ENCODE measurements at regions not wholly inside any gene's neighbourhood (a gene's known extent, or its start where the extent isn't known, plus 50 kb on each side); places are given as distances from the start of the nearest gene placed in this dataset.
A peak's percentile ranks its signal among the peaks of the same experiment; 100 is the strongest.

DNA sequence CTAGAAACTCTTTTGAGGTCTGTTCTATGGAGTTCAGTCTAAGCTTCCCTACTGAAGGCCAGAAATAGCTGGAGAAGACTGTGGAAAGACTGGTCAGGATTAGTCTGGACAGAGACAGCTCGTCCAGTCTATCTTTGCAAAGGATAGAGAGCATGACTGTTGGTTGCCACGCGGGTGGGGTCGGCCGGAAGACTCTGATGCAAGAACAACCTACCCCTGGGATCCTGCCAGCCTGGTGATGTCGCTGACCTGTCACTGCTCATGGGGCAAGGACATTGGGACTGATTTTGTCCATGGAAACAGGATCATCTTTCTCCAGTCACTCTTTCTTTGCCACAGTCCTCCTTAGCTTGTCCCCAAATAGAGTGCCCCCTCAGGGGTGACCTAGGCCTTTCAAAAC, 337.6 kb upstream of the NPSR1 start:
- TF ChIP-seq, protein P1, sequence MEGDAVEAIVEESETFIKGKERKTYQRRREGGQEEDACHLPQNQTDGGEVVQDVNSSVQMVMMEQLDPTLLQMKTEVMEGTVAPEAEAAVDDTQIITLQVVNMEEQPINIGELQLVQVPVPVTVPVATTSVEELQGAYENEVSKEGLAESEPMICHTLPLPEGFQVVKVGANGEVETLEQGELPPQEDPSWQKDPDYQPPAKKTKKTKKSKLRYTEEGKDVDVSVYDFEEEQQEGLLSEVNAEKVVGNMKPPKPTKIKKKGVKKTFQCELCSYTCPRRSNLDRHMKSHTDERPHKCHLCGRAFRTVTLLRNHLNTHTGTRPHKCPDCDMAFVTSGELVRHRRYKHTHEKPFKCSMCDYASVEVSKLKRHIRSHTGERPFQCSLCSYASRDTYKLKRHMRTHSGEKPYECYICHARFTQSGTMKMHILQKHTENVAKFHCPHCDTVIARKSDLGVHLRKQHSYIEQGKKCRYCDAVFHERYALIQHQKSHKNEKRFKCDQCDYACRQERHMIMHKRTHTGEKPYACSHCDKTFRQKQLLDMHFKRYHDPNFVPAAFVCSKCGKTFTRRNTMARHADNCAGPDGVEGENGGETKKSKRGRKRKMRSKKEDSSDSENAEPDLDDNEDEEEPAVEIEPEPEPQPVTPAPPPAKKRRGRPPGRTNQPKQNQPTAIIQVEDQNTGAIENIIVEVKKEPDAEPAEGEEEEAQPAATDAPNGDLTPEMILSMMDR (conservative IDR thresholded peaks at IDR 0.05; ENCODE audit: control insufficient read depth, insufficient read depth, low read depth, low read length), result no peak
- H3K4me3 ChIP-seq (ENCODE audit: control insufficient read depth, low read depth, low read length), result no peak overlapping the region
- DNase-seq (ENCODE audit: low read depth), result no peak

DNA sequence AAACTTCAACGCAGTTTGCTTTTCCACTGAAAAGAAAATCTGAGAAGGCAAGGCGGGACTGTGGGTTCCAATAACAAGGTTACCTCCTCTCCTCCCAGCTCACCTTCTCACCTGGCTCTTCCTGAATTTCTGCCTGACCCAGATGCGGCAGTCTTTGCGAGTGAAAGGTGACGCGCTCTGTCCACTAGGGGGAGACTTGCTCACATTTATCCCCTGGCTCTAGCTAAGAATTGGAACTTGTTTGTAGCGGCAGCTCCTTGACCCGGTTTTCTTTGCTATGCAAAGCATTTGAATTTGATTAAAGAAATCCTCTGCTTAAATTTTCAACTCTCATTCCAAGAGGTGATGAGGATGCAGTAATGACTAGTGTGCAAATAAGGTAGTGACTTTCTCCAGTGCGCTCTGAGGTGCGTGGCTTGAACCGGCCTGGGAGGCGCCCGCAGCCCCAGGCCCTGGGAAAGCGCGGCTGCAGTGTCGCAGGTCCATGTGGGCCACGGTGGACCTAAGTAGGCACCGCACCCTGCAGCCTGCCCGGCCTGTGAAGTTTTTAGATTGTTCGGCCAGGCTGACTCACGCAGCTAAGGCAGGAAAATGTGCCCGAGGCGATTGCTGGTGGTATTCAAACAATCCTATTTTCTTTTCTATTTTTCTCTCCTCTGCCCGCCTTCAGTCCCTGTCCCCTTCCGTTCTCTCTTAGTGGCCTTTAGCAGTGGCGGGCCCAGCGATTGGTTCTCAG, 336.9 kb upstream of the NPSR1 start:
- peak; percentile 62 for DNase-seq (ENCODE audit: low read depth)
- TF ChIP-seq, protein P1 (conservative IDR thresholded peaks at IDR 0.05; ENCODE audit: control insufficient read depth, insufficient read depth, low read depth, low read length), result peak; percentile 90
- no peak overlapping the region for H3K4me3 ChIP-seq (ENCODE audit: control insufficient read depth, low read depth, low read length)

DNA sequence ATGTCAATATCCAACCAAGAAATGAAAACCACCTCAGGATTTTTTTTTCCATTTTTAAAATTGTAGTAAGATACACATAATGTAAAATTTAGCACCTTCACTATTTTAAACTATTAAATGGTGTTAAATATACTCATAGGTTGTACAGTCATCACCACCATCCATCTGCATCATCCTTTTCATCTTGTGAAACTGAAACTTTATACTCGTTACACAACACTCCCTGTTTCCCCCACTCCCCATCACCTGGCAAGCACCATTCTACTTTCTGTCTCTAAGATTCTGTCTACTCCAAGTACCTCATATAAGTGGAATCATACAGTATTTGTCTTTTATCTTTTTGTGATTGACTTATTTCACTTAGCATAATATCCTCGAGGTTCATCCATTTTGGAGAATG, 335.2 kb upstream of the NPSR1 start:
- H3K4me3 ChIP-seq (ENCODE audit: control insufficient read depth, low read depth, low read length), result no peak overlapping the region
- DNase-seq (ENCODE audit: low read depth), result peak; percentile 10
- TF ChIP-seq, protein P1 (conservative IDR thresholded peaks at IDR 0.05; ENCODE audit: control insufficient read depth, insufficient read depth, low read depth, low read length), result no peak

DNA sequence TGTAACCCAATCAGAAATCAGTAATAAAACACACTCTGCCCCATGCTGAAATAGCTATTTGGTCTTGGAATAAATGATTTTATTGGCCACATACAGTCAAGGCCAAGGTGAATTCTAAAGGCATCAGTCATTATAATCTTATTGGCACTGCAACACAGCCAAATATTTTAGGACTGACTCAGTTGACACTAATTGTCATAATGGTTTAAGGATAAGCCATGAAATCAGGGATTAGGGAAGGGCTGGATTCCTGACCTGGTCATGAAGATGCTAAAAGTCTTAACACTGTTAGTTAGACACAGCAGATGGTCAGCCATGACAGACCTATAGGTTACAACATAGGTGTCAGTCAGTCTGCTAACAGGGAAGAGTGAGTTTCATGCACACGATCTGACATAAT, 330.3 kb upstream of the NPSR1 start:
- TF ChIP-seq, protein P1 (conservative IDR thresholded peaks at IDR 0.05; ENCODE audit: control insufficient read depth, insufficient read depth, low read depth, low read length), result no peak
- H3K4me3 ChIP-seq (ENCODE audit: control insufficient read depth, low read depth, low read length), result no peak overlapping the region
- peak; percentile 6 for DNase-seq (ENCODE audit: low read depth)

DNA sequence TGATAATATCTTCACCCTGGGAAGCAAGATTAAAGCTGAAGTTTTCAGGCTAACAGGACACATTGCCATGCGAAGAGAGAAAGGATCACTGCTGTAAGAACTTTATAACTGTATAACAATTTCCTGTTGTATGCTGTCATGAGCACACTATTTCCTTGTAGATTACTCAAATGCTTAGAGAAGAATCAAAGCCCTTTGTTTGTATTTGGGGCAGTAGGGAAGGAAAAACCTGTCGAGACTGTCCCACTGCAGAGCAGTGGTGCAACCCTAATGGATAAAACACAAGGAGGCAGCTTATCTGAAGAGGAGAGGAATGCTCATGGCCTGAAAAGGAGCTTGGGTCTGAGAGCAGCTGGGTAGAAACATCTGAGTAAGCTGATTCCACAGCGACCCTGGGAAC, 327.7 kb upstream of the NPSR1 start:
- TF ChIP-seq, protein P1 (conservative IDR thresholded peaks at IDR 0.05; ENCODE audit: control insufficient read depth, insufficient read depth, low read depth, low read length), result no peak
- DNase-seq (ENCODE audit: low read depth), result no peak
- H3K4me3 ChIP-seq (ENCODE audit: control insufficient read depth, low read depth, low read length), result no peak overlapping the region

DNA sequence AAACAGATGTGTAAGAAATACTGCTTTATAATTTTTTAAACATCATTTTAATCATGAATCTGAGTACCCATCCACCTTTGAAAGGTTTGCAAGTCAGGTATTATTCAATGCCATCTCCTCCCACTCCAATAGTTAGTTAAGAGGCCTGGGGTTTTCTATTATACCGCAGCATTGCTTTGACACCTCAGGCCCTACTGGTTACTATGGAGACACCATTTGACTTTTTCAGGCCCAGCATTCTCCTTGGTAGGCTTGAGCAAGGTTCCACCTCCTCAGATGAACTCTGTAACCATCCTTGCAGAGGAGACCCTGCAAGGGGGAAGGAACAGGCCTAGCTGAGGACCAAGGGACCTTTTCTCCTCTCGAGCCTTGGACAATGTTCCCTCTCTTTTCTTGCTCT, 326.9 kb upstream of the NPSR1 start:
- H3K4me3 ChIP-seq (ENCODE audit: control insufficient read depth, low read depth, low read length), result no peak overlapping the region
- TF ChIP-seq, protein P1 (conservative IDR thresholded peaks at IDR 0.05; ENCODE audit: control insufficient read depth, insufficient read depth, low read depth, low read length), result no peak
- no peak for DNase-seq (ENCODE audit: low read depth)

All from fibroblast of mammary gland (primary cell).